ENCODE measurements at regions not wholly inside any gene's neighbourhood (a gene's known extent, or its start where the extent isn't known, plus 50 kb on each side); places are given as distances from the start of the nearest gene placed in this dataset.

- TF ChIP-seq, protein P1, sequence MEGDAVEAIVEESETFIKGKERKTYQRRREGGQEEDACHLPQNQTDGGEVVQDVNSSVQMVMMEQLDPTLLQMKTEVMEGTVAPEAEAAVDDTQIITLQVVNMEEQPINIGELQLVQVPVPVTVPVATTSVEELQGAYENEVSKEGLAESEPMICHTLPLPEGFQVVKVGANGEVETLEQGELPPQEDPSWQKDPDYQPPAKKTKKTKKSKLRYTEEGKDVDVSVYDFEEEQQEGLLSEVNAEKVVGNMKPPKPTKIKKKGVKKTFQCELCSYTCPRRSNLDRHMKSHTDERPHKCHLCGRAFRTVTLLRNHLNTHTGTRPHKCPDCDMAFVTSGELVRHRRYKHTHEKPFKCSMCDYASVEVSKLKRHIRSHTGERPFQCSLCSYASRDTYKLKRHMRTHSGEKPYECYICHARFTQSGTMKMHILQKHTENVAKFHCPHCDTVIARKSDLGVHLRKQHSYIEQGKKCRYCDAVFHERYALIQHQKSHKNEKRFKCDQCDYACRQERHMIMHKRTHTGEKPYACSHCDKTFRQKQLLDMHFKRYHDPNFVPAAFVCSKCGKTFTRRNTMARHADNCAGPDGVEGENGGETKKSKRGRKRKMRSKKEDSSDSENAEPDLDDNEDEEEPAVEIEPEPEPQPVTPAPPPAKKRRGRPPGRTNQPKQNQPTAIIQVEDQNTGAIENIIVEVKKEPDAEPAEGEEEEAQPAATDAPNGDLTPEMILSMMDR (IDR thresholded peaks at IDR 0.05): no peak
- TF ChIP-seq POLR2A (IDR thresholded peaks at IDR 0.05): no peak
These were observed 205.9 kb upstream of the HES1 start for GRCh38 chr3:193929921-193930646.
